ENCODE measurements at regions not wholly inside any gene's neighbourhood (a gene's known extent, or its start where the extent isn't known, plus 50 kb on each side); places are given as distances from the start of the nearest gene placed in this dataset.
"Not testable (repeated sequence)": the region's sequence is repeated elsewhere in the genome, so short reads cannot be mapped to it uniquely, and the experiment has no call there.

DNA sequence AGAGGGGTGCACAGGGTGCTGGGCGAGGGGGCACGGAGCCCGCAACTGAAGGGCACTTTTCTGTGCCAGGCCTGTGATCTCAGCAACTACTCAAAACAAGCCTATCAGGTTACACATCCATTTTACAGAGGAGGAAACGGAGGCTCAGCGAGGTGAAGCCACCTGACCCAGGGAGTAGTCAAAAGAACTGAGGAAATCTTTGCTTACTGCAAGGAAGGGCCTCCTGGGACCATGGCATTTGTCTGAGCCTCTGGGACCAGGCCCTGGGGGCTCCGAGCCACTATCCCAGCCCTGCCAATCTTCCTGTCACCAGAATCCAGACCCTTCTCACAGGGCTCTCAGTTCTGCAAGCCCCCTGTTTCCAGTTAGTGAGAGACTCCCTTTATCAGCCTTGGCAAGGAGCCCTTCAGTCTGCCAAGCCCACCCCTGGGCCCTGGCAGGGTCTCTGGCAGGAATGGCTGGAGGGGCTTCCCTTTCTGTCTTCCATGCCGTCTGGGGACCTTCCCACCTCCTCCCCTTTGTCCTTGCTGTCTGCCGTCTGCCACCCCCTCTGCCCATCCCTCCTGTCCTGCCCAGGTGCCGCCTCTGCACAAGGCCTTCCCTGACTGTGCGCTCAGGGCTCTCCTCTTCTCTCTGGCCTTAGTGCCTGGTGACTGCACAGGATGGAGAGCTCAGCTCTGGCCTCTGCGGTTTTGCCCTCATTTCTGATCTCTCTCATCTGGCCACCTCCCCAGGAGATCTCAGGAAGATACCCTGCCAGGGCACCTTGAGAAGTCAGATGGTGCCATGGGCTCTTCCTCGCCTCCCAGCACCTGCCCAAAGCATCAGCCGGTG, 194.7 kb upstream of the GLI2 start:
- no peak overlapping the region for H3K4me3 ChIP-seq (ENCODE audit: low read depth, low read length)
- no peak for DNase-seq (ENCODE audit: low read depth)
- TF ChIP-seq, protein P1, sequence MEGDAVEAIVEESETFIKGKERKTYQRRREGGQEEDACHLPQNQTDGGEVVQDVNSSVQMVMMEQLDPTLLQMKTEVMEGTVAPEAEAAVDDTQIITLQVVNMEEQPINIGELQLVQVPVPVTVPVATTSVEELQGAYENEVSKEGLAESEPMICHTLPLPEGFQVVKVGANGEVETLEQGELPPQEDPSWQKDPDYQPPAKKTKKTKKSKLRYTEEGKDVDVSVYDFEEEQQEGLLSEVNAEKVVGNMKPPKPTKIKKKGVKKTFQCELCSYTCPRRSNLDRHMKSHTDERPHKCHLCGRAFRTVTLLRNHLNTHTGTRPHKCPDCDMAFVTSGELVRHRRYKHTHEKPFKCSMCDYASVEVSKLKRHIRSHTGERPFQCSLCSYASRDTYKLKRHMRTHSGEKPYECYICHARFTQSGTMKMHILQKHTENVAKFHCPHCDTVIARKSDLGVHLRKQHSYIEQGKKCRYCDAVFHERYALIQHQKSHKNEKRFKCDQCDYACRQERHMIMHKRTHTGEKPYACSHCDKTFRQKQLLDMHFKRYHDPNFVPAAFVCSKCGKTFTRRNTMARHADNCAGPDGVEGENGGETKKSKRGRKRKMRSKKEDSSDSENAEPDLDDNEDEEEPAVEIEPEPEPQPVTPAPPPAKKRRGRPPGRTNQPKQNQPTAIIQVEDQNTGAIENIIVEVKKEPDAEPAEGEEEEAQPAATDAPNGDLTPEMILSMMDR (IDR thresholded peaks at IDR 0.05; ENCODE audit: insufficient read depth, low read depth, low read length) = no peak

DNA sequence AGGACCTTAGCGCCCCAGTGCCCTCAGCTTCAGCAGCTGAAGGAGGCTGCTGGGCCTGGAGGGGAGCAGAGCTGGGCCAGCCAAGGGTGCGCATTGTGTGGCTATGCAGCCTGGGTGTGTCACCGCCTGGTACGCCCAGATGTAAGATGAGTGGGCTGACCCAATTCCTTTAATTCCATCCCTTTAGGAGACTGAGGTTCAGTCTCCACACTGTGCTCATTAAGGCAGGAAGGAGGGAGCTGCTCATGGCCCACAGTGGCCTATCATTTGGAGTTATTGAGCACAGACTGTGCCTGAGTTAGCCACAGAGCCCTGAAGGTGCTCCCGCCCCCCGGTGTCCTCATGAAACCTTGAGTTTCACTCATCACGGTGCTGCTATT, 194.1 kb upstream of the GLI2 start:
- TF ChIP-seq, protein P1 (IDR thresholded peaks at IDR 0.05; ENCODE audit: insufficient read depth, low read depth, low read length) = no peak
- no peak for DNase-seq (ENCODE audit: low read depth)
- H3K4me3 ChIP-seq (ENCODE audit: low read depth, low read length) = no peak overlapping the region

DNA sequence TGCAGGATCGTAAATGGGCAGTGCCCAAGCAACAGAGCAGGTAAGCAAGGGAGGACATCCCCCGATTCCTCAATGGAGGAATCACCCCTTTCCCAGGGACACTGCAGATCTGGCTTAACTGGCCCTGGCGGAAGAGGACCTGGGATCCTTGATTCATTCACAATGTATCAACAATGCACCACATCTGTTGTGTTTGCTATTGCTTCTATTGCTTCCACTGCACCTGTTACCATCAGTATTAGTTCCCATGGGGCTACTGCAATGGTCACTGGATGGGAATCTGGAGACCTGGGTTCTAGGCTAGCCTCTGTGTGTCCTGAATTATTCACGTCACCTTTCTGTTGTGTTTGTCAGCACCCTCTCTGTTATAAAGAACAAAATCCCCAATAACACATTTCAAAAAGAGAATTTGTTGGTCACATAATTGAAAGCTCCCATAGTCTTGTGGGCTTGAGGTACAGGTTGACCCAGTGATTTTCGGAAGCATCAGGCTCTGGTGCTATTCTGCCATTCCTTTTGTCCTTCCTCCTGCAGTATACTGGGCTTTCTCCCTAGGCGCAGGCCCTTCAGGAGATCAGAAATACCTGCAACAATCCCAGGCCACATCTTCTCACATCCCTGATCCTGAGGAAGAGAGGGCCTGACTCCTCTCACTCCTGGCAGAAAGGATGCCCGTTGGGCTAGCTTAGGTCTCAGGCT, 193.5 kb upstream of the GLI2 start:
- H3K4me3 ChIP-seq (ENCODE audit: low read depth, low read length) = no peak overlapping the region
- DNase-seq (ENCODE audit: low read depth) = no peak
- TF ChIP-seq, protein P1 (IDR thresholded peaks at IDR 0.05; ENCODE audit: insufficient read depth, low read depth, low read length) = no peak

DNA sequence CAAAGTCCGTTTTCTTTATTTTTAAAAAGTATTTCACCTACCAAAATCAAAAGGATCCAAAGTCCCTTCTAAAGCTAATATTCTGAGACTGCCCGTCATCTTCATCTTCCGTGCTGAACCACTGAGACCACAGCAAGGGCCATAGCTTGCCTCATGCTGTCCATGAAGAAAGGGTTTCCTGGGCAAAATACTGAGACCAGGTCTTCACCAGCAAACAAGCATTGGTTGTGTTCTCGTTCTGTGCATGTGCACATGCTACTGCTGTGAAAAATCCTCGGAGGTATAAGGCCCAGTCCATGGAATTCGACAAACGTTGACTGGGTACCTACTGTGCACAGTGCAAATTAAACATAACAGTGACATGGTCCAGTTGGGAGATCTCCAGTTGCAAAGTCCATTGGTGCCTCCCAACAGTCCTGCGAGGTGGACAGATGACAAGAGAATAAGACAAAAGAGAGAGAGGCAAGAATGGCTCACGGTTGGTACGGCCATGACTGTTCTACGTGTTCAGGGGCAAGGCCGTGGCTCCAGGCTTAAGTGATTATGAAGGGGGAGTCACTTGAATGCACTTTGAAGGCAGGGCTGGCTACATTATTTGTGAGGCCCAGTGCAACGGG, 192.6 kb upstream of the GLI2 start:
- TF ChIP-seq, protein P1 (IDR thresholded peaks at IDR 0.05; ENCODE audit: insufficient read depth, low read depth, low read length) = no peak
- no peak overlapping the region for H3K4me3 ChIP-seq (ENCODE audit: low read depth, low read length)
- no peak for DNase-seq (ENCODE audit: low read depth)

DNA sequence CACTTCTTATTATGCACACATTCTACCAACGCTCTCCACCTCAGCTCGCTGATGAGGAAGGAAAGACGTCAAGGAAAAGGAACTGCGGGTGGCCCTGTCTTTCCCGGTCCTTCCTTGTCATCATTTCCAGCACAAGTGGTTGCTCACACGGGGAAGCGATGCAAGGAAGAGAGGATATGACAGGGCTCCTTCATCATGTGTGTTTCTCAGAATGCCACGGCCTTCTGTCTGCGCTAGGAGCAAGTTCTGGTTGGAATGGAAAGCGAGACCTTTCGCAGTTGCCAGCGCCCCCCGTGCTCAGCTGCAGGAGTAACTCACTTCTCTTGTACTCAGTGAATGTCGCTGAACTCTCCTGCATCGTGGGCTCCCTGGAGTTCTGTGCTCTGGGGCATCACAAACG, 191.8 kb upstream of the GLI2 start:
- H3K4me3 ChIP-seq (ENCODE audit: low read depth, low read length) = no peak overlapping the region
- TF ChIP-seq, protein P1 (IDR thresholded peaks at IDR 0.05; ENCODE audit: insufficient read depth, low read depth, low read length) = no peak
- no peak for DNase-seq (ENCODE audit: low read depth)

DNA sequence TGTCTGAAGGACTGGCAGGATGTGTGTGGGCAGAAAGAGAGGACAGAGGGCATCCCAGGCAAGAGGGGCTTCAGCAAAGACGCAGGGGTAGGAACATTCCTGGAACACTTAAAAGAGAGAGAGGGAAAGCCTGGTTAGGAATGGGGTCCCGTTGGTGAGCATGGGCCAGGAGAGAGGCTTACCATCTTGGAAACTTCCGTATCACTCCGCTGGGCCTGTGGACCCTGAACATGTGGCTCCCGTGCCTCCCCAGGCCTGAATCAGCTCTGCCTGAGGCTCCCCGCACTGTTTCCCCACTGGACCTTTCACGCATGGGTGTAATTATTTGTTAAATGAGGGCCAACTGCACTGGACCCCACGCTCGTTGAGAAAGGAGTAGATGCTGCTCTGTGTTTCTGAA, 191.1 kb upstream of the GLI2 start:
- no peak overlapping the region for H3K4me3 ChIP-seq (ENCODE audit: low read depth, low read length)
- no peak for DNase-seq (ENCODE audit: low read depth)
- TF ChIP-seq, protein P1 (IDR thresholded peaks at IDR 0.05; ENCODE audit: insufficient read depth, low read depth, low read length) = no peak

DNA sequence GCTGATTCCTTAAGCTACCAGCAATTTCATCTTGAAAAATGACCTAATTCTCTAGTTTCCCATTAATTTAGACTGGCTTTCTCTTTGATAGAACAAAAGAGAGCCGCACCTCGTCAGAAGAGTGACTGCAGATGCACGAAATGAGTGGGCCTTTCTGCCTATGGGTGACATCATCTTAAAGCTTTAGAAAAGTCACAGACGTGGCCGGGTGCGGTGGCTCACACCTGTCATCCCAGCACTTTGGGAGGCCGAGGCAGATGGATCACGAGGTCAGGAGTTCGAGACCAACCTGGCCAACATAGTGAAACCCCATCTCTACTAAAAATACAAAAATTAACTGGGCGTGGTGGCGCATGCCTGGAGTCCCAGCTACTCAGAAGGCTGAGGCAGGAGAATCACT, 190.7 kb upstream of the GLI2 start:
- not testable (repeated sequence) for H3K4me3 ChIP-seq (ENCODE audit: low read depth, low read length); DNase-seq (ENCODE audit: low read depth)
